DMS 273 (cell line): ENCODE measurements at regions not wholly inside any gene's neighbourhood (a gene's known extent, or its start where the extent isn't known, plus 50 kb on each side); places are given as distances from the start of the nearest gene placed in this dataset.

Source experiments
- DNase-seq: peaks from one replicate; lab custom pipeline; 2025; ENCODE audit not compliant: unreplicated experiment; lab: John Stamatoyannopoulos, UW

DNA sequence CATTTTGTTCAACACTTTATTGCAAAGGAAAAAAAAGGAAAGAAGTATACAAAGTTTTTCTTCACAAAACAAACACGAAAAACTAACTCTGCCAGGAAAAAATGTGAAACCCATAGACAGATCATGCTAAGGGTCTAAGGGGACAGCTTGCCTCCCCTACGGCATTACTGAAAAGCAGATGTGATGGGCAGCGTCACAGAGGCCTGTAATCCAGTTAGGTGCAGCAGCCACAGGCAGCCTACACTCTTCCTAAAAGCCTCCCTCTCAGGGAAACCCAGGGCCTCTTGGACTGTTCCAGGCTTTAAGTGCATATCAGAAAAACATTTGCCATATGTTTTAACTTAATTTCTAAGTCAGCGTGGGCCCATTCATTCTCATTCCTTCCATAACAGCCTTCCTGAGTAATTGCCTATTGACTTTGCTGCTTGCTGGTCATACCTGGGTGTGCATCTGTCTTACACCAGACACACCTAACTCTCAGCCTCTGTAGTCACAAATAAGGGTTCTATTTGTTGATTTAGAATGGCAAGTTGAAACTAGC, 135.7 kb upstream of the SERP2 start:
- DNase-seq = no peak

DNA sequence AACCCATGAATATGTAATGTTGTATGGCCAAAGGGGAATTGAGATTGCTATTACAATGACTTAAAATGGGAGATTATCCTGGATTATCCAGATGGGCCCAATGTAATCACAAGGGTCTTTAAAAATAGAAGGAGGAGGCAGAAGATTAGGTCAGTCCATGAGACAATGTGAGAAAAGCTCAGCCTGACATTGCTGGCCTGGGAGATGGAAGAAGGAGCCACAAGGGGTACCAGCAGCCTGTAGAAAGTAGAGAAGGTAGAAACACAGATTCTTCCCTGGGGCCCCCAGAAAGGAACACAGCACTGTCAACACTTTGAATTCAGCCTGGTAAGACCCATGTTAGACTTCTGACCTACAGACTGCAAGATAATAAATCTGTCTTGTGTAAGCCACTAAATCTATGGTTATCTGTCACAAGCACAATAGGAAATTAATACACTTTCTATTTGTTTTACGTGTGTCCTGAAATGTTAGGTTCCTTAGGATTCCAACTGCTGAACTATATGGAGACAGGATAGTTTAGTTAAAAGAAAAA, 132.9 kb upstream of the SERP2 start:
- no peak for DNase-seq

DNA sequence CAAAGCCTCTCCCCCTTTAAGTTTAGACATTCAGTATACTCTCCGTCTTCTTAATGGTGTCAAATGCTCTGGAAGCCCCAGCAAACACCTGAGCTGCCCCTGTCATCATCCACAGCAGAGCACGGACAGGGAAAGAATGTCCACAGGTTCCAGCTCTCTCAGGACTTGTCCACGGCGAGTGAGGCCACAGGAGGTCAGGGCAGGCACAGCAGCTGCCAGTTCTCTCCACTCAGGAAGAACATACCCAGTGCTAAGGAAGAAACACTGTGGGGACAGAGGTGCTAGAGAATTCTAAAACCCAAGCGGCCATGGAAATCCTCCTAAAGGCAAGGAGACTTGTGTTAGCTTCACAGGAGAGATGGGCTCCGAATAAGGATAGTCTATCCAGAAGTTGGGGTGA, 132.0 kb upstream of the SERP2 start:
- DNase-seq = no peak

DNA sequence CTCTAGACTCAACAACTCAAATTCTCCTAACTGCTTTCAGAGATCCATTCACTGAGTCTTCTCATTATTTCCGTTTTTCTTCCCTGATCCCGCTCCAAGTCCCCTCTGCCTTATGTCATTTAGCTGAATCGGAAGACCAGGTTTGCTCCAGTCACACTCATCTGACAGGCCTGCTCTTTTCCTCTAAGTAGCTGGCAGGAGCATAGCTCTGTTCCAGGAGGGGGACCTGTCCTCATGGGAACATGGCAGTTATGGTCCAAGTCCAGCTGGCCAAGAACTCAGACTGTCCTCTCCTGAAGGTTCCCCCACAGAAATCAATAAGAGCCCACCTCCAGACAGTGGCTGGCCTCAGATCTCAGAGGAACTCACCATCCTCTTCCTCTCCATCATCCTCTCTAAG, 130.9 kb upstream of the SERP2 start:
- no peak for DNase-seq

DNA sequence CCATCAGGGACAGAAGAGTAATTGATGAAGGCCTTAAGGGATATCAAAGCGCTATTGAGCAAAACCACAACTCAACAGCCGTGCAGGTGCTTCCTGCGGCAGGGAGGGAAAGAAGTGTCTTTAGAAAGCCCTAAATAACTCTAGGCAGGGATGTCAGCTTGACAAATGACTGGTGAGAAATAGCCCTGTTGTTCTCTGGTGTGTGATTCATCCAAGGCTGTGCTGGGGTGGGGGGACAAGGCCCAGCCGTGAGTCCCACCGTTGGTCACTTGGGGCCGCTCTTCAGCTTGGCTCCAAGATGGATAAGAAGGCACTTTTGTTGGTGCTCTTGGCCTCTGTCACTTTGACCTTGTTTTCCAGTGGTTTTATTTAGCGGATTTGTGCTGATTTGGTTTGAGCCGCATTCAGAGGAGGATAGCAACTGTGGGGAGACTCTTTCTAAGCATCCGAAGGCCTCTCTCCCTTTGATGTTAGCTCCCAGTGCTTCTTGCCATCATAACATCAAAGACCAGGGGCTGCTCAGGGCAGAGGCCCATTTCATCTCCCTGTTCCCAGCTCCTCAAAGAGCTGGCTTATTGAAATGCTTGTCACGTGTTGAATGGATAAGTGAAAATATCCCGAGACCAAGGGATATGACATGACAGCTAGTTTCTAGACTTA, 130.3 kb upstream of the SERP2 start:
- DNase-seq = peak; percentile 9

DNA sequence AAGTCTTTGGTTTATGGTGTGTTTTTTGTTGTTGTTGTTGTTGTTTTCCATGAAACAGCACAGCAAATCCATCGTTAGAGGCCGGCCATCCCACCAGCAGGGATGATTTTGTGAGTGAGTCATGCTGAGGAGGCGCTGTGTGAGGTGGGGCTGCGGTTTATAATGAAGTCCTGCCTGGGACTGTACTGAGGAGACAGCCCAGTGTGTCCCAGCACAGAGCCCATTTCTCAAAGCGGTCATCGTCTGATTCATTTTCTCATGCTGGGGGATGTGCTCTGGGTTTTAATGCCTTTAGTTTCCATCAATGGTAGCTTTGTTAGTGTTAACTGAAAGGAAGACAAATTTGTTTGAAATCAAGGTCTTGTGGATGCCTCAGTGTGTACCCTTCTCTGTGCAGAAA, 129.3 kb upstream of the SERP2 start:
- DNase-seq = no peak

DNA sequence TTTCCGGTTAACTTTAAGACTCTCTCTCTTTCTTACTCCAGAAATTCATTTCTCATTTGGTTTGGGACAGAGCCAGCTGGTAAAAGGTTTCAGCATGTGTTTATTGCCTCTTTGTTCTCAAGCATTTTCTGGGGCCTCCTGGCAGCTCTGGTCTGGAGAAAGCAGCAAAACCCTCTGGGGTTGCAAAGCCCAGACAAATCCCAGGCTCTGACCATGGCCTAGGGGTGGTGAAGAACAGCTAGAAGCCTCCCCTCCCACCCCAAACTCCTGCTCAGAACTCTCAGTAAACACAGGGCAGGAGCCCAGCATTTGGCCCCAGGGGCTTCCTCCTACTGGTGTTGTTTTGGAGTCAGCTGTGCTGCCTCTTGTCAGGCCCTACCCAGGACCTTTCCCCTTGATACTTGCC, 124.2 kb upstream of the SERP2 start:
- no peak for DNase-seq

DNA sequence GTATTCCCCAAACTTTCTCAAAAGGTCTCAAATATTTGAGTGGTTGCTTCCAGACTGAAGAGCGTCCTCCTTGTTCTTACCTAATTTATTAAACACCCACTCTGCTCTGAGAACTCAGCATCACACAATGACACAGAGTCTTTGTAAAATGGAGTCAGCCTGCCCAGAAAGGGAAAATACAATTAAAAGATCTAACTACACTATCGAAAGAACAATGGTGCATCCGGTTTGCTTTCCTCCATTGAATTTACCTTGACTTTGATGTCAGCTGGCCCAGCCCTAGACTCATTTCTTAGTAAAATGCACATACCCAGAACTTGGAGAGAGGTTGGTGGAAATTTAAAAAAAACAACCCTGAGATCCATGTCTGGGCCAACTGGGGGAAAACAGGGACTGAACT, 120.7 kb upstream of the SERP2 start:
- no peak for DNase-seq

DNA sequence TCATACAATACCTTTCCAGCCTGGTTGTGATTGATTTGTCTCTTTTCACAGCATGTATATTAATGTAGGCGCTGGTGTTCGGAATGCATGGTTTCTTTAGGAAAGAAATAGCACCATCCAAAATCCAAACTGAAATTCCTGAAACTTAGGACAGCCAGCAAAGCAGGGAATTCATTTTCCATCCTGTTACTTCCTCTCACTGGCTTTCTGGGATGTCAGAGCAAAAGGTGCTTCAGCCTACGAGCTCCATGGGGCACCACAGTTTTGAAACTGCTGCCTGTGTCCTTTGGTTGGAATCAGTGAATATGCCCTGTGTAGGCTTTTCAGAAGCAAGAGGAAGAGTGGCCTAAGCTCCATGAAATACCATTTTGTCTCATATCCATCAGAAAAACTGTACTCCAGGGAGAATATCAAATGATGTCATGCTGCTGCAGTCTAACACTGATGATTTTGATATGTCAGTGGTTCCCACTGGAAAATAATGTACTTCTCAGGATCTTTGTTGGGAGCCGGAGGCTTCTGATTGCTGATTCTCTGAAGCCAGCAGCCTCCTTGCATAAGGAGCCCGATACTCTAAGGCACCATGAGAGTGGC, 117.8 kb upstream of the SERP2 start:
- DNase-seq = no peak

DNA sequence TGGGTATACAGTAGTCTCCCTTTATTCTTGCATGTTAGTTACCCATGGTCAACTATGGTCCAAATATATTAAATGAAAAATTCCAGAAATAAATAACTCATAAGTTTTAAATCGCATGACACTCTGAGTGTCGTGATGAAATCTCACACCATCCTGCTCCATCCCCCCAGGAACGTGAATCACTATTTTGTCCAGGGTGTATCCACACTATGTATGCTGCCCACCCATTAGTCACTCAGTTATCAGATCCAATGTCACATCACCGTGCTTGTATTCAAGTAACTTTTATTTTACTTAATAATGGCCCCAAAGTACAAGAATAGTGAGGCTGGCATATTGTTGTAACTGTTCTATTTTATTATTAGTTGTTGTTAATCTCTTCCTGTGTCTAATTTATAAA, 115.8 kb upstream of the SERP2 start:
- no peak for DNase-seq

DNA sequence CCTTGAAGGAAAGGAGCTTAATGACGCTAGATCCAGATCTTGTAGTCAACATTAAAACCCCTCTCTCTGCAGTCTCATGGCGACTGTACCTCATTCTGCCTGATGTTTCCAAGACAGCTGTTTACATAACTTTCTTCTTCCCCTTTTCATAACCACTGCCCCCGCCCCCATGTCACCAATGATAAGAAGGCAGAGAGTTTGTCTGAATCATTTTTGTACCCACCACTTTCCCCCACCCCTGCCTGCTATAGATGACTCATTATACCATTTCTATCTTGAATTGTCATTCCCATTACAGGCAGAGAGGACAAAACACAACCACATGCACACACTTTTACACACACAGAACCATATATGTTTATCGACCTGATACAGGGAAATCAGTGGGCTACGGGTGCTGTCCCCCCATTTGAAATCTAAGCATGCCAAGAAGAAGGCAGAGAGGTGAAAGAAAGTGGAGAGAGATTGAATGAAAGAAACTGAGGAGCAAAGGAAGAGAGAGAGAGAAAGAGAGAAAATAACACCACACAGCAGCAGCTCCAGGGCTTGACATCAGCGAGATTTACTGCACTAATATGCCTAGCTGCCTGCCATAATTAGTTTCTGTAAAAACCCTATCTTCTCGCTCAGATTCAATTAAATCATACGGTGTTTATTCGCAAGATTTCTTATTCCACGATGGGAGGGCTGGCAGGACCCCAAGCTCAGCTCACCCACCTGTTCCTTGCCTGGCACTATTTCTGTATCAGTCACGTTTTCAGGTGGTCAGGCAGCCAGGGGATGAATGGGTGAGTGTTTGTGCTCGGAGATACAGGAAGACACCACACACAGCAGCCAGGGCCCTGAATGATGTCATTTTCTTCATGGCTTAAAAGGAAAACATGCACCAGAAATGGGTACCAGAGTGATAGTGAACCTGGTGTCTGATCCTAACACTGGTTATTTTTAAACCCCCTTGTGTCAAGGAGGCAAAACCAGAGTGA, 114.3 kb upstream of the SERP2 start:
- no peak for DNase-seq

DNA sequence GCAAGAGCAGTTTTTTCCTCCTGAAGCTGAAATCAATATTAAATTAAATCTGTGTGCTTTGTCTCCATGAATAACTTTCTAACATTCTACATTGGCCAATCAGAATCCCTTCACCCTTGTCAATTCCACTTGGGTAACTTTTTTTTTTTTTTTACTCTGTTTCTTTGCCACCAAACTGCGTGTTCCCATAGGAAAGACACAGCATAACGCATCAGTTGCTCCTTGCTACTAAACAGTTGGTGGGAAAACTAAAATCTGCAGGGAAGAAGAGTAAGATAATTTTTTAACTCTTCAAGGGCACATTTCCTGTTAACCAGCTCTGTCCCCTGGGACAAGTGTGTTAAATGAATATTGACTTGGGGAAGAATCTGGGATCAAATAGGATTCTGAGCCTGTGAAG, 113.3 kb upstream of the SERP2 start:
- DNase-seq = no peak

DNA sequence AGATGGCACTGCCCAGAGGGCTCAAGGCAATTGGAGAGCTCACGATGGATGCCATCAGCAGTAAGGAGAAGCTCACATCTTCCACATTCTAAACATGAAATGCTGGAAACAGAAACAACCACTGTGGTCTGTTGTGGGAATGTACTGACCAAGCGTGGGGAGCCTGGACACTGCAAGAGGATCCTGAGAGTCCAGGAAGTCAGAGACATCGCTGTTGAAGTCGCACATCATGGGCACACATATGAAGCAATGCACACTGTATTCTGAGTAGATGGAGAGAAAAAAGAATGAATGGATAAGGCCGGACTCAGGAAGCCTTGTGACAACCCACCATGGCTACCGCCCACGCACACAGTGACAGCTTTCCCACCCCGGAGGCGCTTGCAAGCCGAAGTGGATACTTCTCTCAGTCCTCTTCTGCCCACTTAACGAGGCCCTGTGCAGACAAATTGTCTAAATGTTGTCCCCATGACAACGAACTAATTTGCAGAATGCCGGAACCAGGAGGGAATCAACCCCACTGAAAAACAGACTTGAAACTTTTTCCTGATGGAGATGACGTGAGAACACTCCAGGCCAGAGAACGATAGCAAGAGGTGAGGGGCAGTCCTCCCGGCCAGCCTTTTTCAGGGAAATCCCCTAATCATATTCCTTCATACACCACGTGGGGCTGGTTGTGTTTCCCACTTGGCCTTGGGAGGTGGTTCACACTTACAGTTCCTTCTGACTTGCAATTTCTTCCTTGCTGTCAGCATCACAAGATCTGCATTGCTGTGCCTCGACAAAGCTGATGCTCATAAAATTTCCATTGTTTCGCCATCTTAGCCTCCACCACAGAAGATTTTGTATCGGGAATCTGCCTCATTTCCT, 109.6 kb upstream of the SERP2 start:
- DNase-seq = no peak

DNA sequence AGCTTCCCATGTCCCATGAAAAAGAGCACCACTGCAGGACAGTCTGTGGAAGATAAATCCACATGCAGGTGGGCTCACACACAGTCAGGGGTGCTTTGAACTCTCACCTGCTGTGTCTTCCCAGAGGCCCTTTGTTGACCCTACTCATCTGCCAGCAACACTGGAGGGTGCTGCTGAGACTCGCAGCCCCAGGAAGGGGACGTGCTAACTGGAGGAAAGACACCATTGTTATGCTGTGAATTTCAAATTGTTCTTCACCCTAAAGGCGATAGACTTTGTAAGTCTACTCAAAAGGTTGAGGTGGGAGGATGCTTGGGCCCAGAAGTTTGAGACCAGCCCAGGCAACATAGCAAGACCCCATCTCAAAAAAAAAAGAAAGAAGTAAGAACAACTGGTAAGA, 107.3 kb upstream of the SERP2 start:
- no peak for DNase-seq

DNA sequence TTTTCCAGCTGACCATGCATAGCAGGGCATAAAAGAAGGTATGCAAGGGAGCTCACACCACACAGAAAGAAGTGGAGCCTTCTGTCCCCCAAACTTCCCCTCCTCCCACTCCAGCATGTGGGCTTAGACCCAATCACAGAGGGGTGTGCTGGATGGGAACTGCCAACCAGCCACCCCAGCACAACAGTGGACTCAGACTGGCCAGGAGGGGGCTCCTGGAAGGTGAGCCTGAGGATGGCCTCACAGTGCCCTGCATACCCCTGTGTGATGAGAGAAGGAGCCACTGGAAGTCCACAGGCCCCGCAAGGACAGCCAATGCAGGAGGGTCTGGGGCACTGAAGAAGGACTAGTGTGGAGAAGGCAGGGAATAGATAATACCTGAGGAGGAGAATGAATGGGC, 106.9 kb upstream of the SERP2 start:
- DNase-seq = no peak

DNA sequence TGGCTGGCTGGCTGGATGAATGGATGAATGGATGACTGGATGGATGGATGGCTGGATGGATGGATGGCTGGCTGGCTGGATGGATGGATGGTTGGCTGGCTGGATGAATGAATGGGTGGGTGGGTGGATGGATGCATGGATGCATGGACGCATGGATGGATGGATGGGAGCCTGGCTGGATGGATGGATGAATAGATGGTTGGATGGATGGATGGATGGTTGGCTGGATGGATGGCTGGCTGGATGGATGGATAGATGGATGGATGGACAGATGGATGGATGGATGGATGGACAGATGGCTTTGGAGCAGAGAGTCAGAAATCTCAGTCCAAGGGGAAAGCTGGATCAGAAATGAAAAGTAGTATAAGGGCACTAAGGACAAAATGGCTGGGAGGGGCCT, 106.4 kb upstream of the SERP2 start:
- no peak for DNase-seq

DNA sequence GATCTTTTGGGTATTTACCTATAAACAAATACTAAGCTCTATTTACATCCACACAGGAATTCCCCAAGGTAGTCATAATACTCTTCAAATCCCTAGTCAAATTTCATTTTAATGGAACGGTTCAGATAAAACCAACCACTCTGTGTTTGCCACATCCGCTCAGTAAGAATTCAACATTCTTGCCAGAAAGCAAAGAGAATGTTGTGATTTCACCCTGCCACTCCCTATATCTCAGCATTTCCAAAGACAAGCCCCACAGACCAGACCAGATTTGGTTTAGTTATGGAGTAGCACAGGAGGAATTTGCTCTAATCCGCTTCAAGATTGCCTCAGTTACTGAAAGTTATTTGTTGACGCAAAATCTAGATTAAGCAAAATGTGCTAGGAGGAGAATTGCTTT, 105.6 kb upstream of the SERP2 start:
- no peak for DNase-seq

DNA sequence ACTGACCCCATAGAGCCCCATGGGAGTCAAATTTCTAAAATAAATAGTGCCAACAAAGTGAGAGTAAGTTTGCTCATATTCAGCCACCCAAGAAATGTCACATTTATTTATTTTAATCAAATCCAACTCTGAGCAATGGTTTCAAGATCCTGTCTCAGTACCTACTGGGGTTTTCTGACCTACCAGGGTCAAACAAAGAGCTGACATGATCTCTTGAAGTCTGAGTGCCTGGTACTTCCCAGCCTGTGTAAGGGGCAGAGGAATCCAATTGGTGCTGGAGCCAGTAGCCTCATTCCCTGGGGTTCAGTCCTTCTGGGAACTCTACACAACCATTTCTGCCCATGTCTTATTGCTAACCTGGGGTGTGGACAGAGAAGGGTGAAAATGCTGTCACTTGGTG, 104.6 kb upstream of the SERP2 start:
- DNase-seq = no peak

DNA sequence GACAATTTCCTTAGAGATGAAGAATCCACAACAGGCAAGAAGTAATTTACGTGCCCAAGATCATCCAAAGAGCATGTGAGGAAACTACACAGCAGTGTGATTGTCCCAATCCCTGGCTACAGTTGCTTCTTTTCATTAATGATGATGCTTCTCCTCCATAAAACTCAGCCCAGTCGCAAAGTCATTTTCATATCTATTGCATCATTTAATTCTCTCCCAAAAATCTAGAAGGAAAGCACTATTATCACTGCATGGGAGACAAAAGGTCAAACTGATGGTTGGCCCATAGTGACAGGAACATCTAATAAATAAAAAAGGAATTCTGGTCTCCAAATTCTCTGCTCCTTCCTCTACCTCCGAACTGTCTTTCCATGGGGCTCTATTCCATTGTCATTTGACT, 103.5 kb upstream of the SERP2 start:
- DNase-seq = no peak

DNA sequence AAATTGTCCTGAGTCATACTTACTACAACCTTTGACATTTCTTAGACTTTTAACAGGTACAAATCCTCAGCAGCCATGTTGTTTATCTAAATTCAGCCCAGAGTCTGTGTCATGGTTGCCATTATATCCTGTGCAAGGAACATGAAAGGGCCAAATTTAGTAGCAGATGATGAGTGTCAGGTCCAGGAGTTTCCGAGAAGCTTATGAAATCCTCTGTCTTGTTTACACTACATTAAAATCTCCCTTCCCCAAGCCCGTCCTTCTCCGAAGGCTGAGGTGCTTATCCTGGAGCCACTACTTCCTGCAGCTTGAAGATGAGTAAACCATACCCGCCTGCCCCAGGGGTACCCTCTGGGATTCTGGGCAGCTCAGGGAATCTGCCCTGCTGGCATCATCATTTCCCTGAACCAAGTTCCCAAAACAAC, 102.6 kb upstream of the SERP2 start:
- no peak for DNase-seq

DNA sequence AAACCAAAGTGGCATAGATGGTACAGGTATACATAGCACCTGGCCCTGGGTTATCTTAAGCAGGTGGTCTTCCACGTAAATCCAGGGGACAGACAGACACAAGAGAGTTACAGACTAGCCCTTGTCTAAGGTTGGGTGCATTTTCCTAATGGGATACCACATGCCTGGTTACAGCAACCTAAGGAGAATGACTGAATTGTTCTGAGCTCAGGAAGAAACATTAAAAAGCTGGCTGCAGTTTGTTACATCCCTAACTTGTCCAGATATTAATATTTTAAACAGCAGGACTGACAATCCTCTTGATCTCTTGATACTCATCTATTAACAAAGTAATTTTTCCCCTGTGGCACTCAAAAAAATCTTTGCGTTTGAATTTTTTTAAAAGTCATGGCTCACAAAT, 102.2 kb upstream of the SERP2 start:
- DNase-seq = no peak
